CD4-positive, alpha-beta T cell treated with Interleukin-2 at 100 ng/mL for 4 hours (primary cell): ENCODE measurements at regions not wholly inside any gene's neighbourhood (a gene's known extent, or its start where the extent isn't known, plus 50 kb on each side); places are given as distances from the start of the nearest gene placed in this dataset.

Experiments
- DNase-seq: peaks from one replicate; pipeline ENCODE4 v3.0.0-alpha.2; 2020; ENCODE audit warnings: low spot score

- DNase-seq: no peak
Observed at GRCh38 chr4:181193131-181193930, 1049.9 kb upstream of the TENM3 start.

GRCh38 chr4:181194096-181194495 is 1049.1 kb upstream of the TENM3 start:
- DNase-seq: no peak

- DNase-seq: no peak
Observed at GRCh38 chr4:181200076-181200475, 1043.1 kb upstream of the TENM3 start.

- no peak for DNase-seq
Observed at GRCh38 chr4:181202240-181202639, 1041.0 kb upstream of the TENM3 start.

- DNase-seq: no peak
Observed at GRCh38 chr4:181204109-181204508, 1039.1 kb upstream of the TENM3 start.

- DNase-seq: no peak
Observed at GRCh38 chr4:181213551-181213950, 1029.7 kb upstream of the TENM3 start.

GRCh38 chr4:181216501-181216900 is 1026.7 kb upstream of the TENM3 start:
- no peak for DNase-seq

GRCh38 chr4:181219783-181220416 is 1023.3 kb upstream of the TENM3 start:
- DNase-seq: no peak

GRCh38 chr4:181224852-181225251 is 1018.4 kb upstream of the TENM3 start:
- no peak for DNase-seq

GRCh38 chr4:181225616-181226261 is 1017.5 kb upstream of the TENM3 start:
- DNase-seq: no peak

- no peak for DNase-seq
Observed at GRCh38 chr4:181234951-181235680, 1008.1 kb upstream of the TENM3 start.

GRCh38 chr4:181245326-181245725 is 997.9 kb upstream of the TENM3 start:
- DNase-seq: no peak

GRCh38 chr4:181249031-181249430 is 994.2 kb upstream of the TENM3 start:
- DNase-seq: no peak

GRCh38 chr4:181254771-181255170 is 988.4 kb upstream of the TENM3 start:
- DNase-seq: no peak

- no peak for DNase-seq
Observed at GRCh38 chr4:181258569-181258968, 984.6 kb upstream of the TENM3 start.

GRCh38 chr4:181259081-181259709 is 984.0 kb upstream of the TENM3 start:
- no peak for DNase-seq

- DNase-seq: no peak
Observed at GRCh38 chr4:181261279-181261678, 981.9 kb upstream of the TENM3 start.

- no peak for DNase-seq
Observed at GRCh38 chr4:181264893-181265292, 978.3 kb upstream of the TENM3 start.

GRCh38 chr4:181265370-181265769 is 977.8 kb upstream of the TENM3 start:
- no peak for DNase-seq

- DNase-seq: no peak
Observed at GRCh38 chr4:181271116-181271640, 972.0 kb upstream of the TENM3 start.

- DNase-seq: no peak
Observed at GRCh38 chr4:181272422-181272821, 970.8 kb upstream of the TENM3 start.

- no peak for DNase-seq
Observed at GRCh38 chr4:181278941-181279340, 964.3 kb upstream of the TENM3 start.
